T-cell (primary cell): ENCODE measurements at regions not wholly inside any gene's neighbourhood (a gene's known extent, or its start where the extent isn't known, plus 50 kb on each side); places are given as distances from the start of the nearest gene placed in this dataset.

ENCODE experiments used
- ATAC-seq, 4 experiments: fragments of 200-7000 bp in 3 of 4; fragments of 150-1000 bp in 1 of 4; cut with Tn5 transposase; replicated peaks in 1 of 4; 1 replicate in 3 of 4; 2 replicates in 1 of 4; pipeline ENCODE4 v1.10.0; 2021; ENCODE audit warnings: moderate library complexity in 3 of 4, mild to moderate bottlenecking in 2 of 4, moderate number of reproducible peaks in 1 of 4
- CTCF ChIA-PET, 2 donors: fragments of 300-600 bp; sonication (Branson Sonifier 250); formaldehyde crosslinking; loops; one replicate each; lab custom pipeline; 2022; ENCODE audit warnings: antibody characterized with exemption in 2 of 2; lab: Charles Lee
- POLR2A ChIA-PET, 2 donors: fragments of 300-600 bp; sonication (Branson Sonifier 250); formaldehyde crosslinking; loops; one replicate each; lab custom pipeline; 2022; ENCODE audit warnings: antibody characterized with exemption in 2 of 2; lab: Charles Lee
- DNase-seq, 35 experiments: peaks; one replicate each; pipeline versions ENCODE4 v3.0.0 to v3.0.0-alpha.2; 2013 to 2023
- H3K27ac ChIP-seq: one replicate; pipeline ENCODE4 v1.5.1; 2013; ENCODE audit warnings: low read length
- H3K27me3 ChIP-seq, 2 experiments: replicated peaks in 1 of 2; 1 replicate in 1 of 2; 2 replicates in 1 of 2; pipeline versions ENCODE4 v1.6.1 to v1.7.0; 2013; ENCODE audit warnings: low read length in 1 of 2, mixed read lengths in 1 of 2; ENCODE audit not compliant: control insufficient read depth in 2 of 2, insufficient read depth in 2 of 2; ENCODE audit errors: extremely low read depth in 1 of 2
- H3K36me3 ChIP-seq, 2 donors: 1 replicate in 1 of 2; 2 replicates in 1 of 2; pipeline versions ENCODE4 v1.6.1 to v1.7.0; 2013; ENCODE audit warnings: low read length in 1 of 2; ENCODE audit not compliant: control insufficient read depth in 2 of 2, insufficient read depth in 1 of 2; ENCODE audit errors: extremely low read depth in 1 of 2
- H3K4me1 ChIP-seq, 2 experiments: 1 replicate in 1 of 2; 2 replicates in 1 of 2; pipeline versions ENCODE4 v1.6.1 to v1.7.0; 2013; ENCODE audit warnings: low read length in 2 of 2, mixed read lengths in 1 of 2; ENCODE audit not compliant: insufficient read depth in 2 of 2, control insufficient read depth in 1 of 2; ENCODE audit errors: extremely low read depth in 1 of 2
- H3K4me3 ChIP-seq, 2 donors: 1 replicate in 1 of 2; 2 replicates in 1 of 2; pipeline versions ENCODE4 v1.5.1 to v1.7.0; 2013; ENCODE audit warnings: mild to moderate bottlenecking in 2 of 2, low read length in 1 of 2, moderate library complexity in 1 of 2; ENCODE audit not compliant: control insufficient read depth in 1 of 2; ENCODE audit errors: extremely low read depth in 1 of 2
- H3K9me3 ChIP-seq: 2 replicates; pipeline ENCODE4 v1.7.0; 2013
- H3K27ac Mint-ChIP-seq, 2 donors: one replicate each; pipeline ENCODE4 v1.8.0; 2020 to 2021; ENCODE audit warnings: mild to moderate bottlenecking in 2 of 2, mixed read lengths in 2 of 2
- H3K27me3 Mint-ChIP-seq, 2 donors: one replicate each; pipeline ENCODE4 v1.8.0; 2021 to 2022; ENCODE audit warnings: mixed read lengths in 2 of 2
- H3K36me3 Mint-ChIP-seq: one replicate; pipeline ENCODE4 v1.8.0; 2021; ENCODE audit warnings: mixed read lengths
- H3K4me1 Mint-ChIP-seq, 3 donors: one replicate each; pipeline ENCODE4 v1.8.0; 2020 to 2022; ENCODE audit warnings: mixed read lengths in 3 of 3, mild to moderate bottlenecking in 1 of 3
- H3K4me3 Mint-ChIP-seq, 3 donors: one replicate each; pipeline ENCODE4 v1.8.0; 2020 to 2022; ENCODE audit warnings: mild to moderate bottlenecking in 3 of 3, mixed read lengths in 3 of 3, moderate library complexity in 3 of 3
- H3K9me3 Mint-ChIP-seq, 3 donors: one replicate each; pipeline ENCODE4 v1.8.0; 2020 to 2022; ENCODE audit warnings: mixed read lengths in 3 of 3
- WGBS: methylation state at CpG from one replicate; pipeline ENCODE4 v1.1.5; 2013; ENCODE audit warnings: missing lambda C conversion rate; ENCODE audit not compliant: insufficient coverage; 5-methylcytosine and 5-hydroxymethylcytosine counted together

DNA sequence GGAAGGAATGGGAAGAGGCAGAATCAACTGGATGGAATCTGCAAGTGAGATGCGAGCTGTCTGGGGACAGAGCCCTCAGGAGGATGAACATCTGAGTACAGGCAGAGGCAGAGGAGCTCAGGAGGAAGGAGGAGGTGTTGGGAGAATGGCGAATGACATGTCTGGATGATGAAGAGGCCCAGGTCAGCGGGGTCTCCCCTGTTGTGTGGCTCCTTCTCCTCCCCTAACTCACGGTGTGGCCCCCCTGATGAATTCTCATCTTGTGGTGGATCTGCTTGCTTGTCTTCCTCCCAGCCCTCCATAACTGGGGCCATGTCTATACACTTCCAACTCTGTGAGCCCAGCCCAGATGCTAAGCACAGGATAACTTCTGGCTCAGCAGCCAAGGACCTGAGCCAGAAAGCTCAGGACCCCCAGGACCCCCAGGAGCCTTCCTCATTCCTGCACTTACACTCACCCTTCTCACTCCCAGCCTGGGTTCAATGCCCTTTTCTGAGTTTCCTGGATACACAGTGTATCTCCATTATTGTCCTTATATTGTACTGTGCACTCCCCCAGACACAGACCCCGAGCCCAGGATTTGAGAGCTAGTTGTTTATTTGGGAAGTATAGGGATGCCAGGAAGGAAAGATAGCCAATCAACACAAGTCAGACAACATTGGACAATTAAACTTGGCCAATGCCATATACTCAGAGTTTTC lies 678.6 kb upstream of the HS6ST1 start:
- ChIA-PET CTCF (no interaction called here), POLR2A (no interaction called here)
- no peak overlapping the region for H3K27ac ChIP-seq
- H3K36me3 ChIP-seq, result no peaks in the 10 kb centered on the region
- H3K27me3 Mint-ChIP-seq, result no peaks in the 10 kb centered on the region
- no peaks in the 10 kb centered on the region for H3K36me3 Mint-ChIP-seq
- no peaks in the 10 kb centered on the region for H3K27me3 ChIP-seq
- no peak overlapping the region for H3K4me3 ChIP-seq
- ATAC-seq (no peak), DNase-seq (no peak)
- H3K4me1 ChIP-seq, result no peaks in the 10 kb centered on the region
- no peak overlapping the region for H3K4me3 Mint-ChIP-seq
- H3K9me3 Mint-ChIP-seq, result no peaks in the 10 kb centered on the region
- H3K9me3 ChIP-seq, result no peaks in the 10 kb centered on the region
- 69% methylated on average over 2 of the region's 5 CpGs for WGBS
- H3K4me1 Mint-ChIP-seq, result no peaks in the 10 kb centered on the region
- no peak overlapping the region for H3K27ac Mint-ChIP-seq

GRCh38 chr2:129001926-129002325 lies 683.3 kb upstream of the HS6ST1 start:
- no peaks in the 10 kb centered on the region for H3K4me1 ChIP-seq
- no peaks in the 10 kb centered on the region for H3K27me3 ChIP-seq
- no peaks in the 10 kb centered on the region for H3K36me3 ChIP-seq
- no peak for ATAC-seq
- no peaks in the 10 kb centered on the region for H3K9me3 ChIP-seq
- no peaks in the 10 kb centered on the region for H3K4me1 Mint-ChIP-seq
- H3K36me3 Mint-ChIP-seq, result no peaks in the 10 kb centered on the region
- no peaks in the 10 kb centered on the region for H3K9me3 Mint-ChIP-seq
- no peak for DNase-seq
- no peak overlapping the region for H3K4me3 Mint-ChIP-seq
- no peak overlapping the region for H3K27ac Mint-ChIP-seq
- no peak overlapping the region for H3K4me3 ChIP-seq
- no peak overlapping the region for H3K27ac ChIP-seq
- CTCF ChIA-PET, result no interaction called here
- POLR2A ChIA-PET, result no interaction called here
- H3K27me3 Mint-ChIP-seq, result no peaks in the 10 kb centered on the region
- 60% methylated on average over 1 of the region's 5 CpGs for WGBS

DNA sequence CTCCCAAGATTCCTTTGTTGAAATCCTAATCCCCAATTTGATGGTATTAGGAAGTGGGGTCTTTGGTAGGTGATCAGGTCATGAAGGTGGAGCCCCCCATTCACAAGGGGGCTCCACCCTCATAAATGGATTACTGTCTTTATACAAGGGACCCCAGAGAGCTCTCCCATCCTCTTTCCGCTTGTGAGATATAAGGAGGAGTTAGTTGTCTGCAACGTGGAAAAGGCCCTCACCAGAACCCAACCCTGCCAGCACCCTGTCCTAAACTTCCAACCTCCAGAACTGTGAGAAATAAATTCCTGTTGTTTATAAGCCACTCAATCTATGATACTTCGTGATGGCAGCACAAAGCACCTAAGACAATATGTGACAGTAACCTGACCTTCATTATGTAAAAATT lies 684.1 kb upstream of the HS6ST1 start:
- 100% methylated on average over 1 of the region's 3 CpGs for WGBS
- DNase-seq (no peak), ATAC-seq (no peak)
- Mint-ChIP-seq H3K27me3 (no peaks in the 10 kb centered on the region), H3K4me3 (no peak overlapping the region), H3K27ac (no peak overlapping the region), H3K4me1 (no peaks in the 10 kb centered on the region), H3K36me3 (no peaks in the 10 kb centered on the region), H3K9me3 (no peaks in the 10 kb centered on the region)
- no peak overlapping the region for H3K4me3 ChIP-seq
- no peaks in the 10 kb centered on the region for H3K27me3 ChIP-seq
- POLR2A ChIA-PET, result no interaction called here
- CTCF ChIA-PET, result no interaction called here
- no peaks in the 10 kb centered on the region for H3K9me3 ChIP-seq
- H3K36me3 ChIP-seq, result no peaks in the 10 kb centered on the region
- H3K4me1 ChIP-seq, result no peaks in the 10 kb centered on the region
- no peak overlapping the region for H3K27ac ChIP-seq

GRCh38 chr2:129004485-129004884 lies 685.8 kb upstream of the HS6ST1 start:
- H3K36me3 Mint-ChIP-seq, result no peaks in the 10 kb centered on the region
- ChIA-PET CTCF (no interaction called here), POLR2A (no interaction called here)
- H3K27me3 ChIP-seq, result no peaks in the 10 kb centered on the region
- H3K27ac Mint-ChIP-seq, result no peak overlapping the region
- no peaks in the 10 kb centered on the region for H3K4me1 ChIP-seq
- ATAC-seq (no peak), DNase-seq (no peak)
- H3K9me3 ChIP-seq, result no peaks in the 10 kb centered on the region
- H3K4me3 ChIP-seq, result no peak overlapping the region
- no peak overlapping the region for H3K4me3 Mint-ChIP-seq
- no peaks in the 10 kb centered on the region for H3K4me1 Mint-ChIP-seq
- H3K36me3 ChIP-seq, result no peaks in the 10 kb centered on the region
- H3K27ac ChIP-seq, result no peak overlapping the region
- 60% methylated on average over 1 of the region's 5 CpGs for WGBS
- H3K27me3 Mint-ChIP-seq, result no peaks in the 10 kb centered on the region
- H3K9me3 Mint-ChIP-seq, result no peaks in the 10 kb centered on the region

DNA sequence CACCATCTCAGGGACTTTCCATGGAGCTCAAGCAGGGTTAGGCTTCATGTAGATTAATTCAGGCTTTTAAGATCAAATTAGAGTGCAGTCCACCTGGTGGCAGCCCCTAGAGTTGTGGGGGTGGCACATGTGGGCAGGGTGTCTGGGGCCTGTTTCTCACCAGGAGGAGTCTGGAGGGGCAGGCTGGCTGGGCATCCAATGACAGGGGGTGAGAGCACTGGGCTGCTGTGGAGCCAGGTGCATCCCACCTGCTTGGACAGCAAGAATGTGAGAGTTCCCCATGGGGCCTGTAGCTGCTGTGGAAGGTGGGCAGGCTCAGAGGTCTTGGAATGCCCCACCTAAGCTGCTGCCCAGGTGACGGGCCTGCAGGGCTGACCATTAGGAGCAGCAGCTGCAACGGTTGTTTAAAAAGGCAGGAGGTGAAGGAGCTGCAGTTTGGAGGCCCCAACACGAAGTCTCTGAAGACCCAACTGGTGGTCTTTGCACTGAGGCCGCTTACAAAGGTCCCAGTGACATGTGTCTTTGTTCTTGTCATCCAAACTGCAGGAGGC lies 686.3 kb upstream of the HS6ST1 start:
- no peaks in the 10 kb centered on the region for H3K4me1 ChIP-seq

DNA sequence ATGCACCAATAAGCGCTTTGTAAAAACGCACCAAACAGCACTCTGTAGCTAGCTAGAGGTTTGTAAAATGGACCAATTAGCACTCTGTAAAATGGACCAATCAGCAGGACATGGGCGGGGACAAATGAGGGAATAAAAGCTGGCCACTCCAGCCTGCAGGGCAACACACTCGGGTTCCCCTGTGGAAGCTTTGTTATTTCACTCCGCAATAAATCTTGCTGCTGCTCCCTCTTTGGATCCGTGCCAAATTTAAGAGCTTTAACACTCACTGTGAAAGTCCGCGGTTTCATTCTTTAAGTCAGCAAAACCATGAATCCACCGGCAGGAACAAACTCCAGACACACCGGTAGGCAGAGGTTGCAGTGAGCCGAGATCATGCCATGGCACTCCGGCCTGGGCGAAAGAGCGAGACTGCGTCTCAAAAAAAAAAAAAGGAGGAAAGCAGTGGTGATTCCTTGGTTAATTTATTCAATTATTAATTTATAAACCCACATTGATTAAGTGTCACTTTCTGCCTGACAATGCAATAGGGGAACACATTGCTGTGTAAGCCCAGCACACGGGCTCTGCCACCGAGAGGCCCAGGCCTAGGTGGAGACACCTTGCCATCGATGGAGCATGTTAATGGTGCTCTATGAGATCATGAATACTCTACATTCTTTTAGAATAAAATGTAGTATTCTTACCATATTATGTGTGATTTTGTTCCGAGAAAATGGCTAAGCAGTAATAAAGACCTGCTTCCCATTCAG lies 687.6 kb upstream of the HS6ST1 start:
- no peaks in the 10 kb centered on the region for H3K4me1 Mint-ChIP-seq
- no peaks in the 10 kb centered on the region for H3K4me1 ChIP-seq
- H3K27ac Mint-ChIP-seq, result no peak overlapping the region
- no peaks in the 10 kb centered on the region for H3K36me3 Mint-ChIP-seq
- no peak overlapping the region for H3K4me3 ChIP-seq
- CTCF ChIA-PET, result interaction anchor here in 1 of 2 donors (0.5 kb wide), 1 partner anchor 32 kb away, joined by 3 read pairs; no protein-coding TSS in a partner anchor
- H3K27me3 Mint-ChIP-seq, result no peaks in the 10 kb centered on the region
- no peaks in the 10 kb centered on the region for H3K9me3 ChIP-seq
- POLR2A ChIA-PET, result no interaction called here
- H3K27ac ChIP-seq, result no peak overlapping the region
- no peak for ATAC-seq
- no peaks in the 10 kb centered on the region for H3K27me3 ChIP-seq
- H3K9me3 Mint-ChIP-seq, result no peaks in the 10 kb centered on the region
- WGBS, result 65% methylated on average over 8 of the region's 19 CpGs
- H3K36me3 ChIP-seq, result no peaks in the 10 kb centered on the region
- DNase-seq, result no peak
- H3K4me3 Mint-ChIP-seq, result no peak overlapping the region

More for the DNA sequence above, 686.3 kb upstream of the HS6ST1 start:
- H3K4me1 Mint-ChIP-seq, result no peaks in the 10 kb centered on the region
- ATAC-seq (no peak), DNase-seq (no peak)
- H3K36me3 Mint-ChIP-seq, result no peaks in the 10 kb centered on the region
- POLR2A ChIA-PET, result no interaction called here
- no peak overlapping the region for H3K4me3 ChIP-seq
- 86% methylated on average over 2 of the region's 4 CpGs for WGBS
- CTCF ChIA-PET, result no interaction called here
- no peak overlapping the region for H3K4me3 Mint-ChIP-seq
- H3K36me3 ChIP-seq, result no peaks in the 10 kb centered on the region
- H3K27me3 ChIP-seq, result no peaks in the 10 kb centered on the region
- H3K9me3 ChIP-seq, result no peaks in the 10 kb centered on the region
- no peaks in the 10 kb centered on the region for H3K9me3 Mint-ChIP-seq
- no peaks in the 10 kb centered on the region for H3K27me3 Mint-ChIP-seq
- no peak overlapping the region for H3K27ac Mint-ChIP-seq
- no peak overlapping the region for H3K27ac ChIP-seq
